ENCODE measurements at regions not wholly inside any gene's neighbourhood (a gene's known extent, or its start where the extent isn't known, plus 50 kb on each side); places are given as distances from the start of the nearest gene placed in this dataset.

GRCh38 chr10:130778166-130778545, 533.4 kb downstream of the TCERG1L start:
- TF ChIP-seq, protein P1, sequence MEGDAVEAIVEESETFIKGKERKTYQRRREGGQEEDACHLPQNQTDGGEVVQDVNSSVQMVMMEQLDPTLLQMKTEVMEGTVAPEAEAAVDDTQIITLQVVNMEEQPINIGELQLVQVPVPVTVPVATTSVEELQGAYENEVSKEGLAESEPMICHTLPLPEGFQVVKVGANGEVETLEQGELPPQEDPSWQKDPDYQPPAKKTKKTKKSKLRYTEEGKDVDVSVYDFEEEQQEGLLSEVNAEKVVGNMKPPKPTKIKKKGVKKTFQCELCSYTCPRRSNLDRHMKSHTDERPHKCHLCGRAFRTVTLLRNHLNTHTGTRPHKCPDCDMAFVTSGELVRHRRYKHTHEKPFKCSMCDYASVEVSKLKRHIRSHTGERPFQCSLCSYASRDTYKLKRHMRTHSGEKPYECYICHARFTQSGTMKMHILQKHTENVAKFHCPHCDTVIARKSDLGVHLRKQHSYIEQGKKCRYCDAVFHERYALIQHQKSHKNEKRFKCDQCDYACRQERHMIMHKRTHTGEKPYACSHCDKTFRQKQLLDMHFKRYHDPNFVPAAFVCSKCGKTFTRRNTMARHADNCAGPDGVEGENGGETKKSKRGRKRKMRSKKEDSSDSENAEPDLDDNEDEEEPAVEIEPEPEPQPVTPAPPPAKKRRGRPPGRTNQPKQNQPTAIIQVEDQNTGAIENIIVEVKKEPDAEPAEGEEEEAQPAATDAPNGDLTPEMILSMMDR (conservative IDR thresholded peaks at IDR 0.05; ENCODE audit: low read depth, low read length), result no peak
- no peak for DNase-seq (ENCODE audit: low read depth)

DNA sequence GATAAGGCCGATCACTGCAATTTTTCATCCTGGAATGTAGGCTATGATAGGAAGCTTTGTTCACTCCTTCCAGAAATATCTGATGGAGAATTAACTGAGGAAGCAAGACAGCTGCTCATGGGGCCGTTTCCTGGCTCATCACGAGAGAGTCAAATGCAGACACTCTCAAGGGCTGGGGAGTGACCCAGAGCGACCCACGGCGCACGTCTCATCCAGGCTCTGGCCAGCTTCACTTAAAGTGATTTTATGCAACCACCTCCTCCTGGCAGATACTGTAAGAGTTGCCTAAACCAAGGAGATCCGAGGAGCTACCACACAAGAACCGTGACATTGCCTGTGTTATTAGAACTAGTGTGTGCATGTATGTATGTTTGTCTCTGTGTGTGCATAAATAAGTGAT, 530.8 kb downstream of the TCERG1L start:
- H3K4me3 ChIP-seq (ENCODE audit: low read depth, low read length), result no peak overlapping the region
- DNase-seq (ENCODE audit: low read depth), result no peak
- TF ChIP-seq, protein P1 (conservative IDR thresholded peaks at IDR 0.05; ENCODE audit: low read depth, low read length), result no peak

More at GRCh38 chr10:130778166-130778545, 533.4 kb downstream of the TCERG1L start:
- H3K4me3 ChIP-seq (ENCODE audit: low read depth, low read length), result no peak overlapping the region

DNA sequence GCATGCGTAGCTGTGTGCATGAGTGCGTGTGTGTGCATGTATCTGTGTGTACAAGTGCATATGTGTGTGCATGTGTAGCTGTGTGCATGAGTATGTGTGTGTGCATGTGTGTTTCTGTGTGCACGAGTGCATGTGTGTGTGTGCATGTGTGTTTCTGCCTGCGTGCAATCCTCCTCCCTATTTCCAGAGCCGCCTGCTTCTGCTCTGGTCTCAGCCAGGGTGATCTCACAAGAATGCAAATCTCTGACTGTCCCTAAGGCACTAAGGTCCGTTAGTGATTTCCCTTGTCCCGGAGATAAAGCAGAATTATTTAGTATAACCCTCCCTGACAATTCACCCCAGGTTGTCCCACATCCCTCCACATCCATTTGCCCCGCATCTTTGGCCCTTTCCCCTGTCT, 530.3 kb downstream of the TCERG1L start:
- H3K4me3 ChIP-seq (ENCODE audit: low read depth, low read length), result no peak overlapping the region
- DNase-seq (ENCODE audit: low read depth), result no peak
- TF ChIP-seq, protein P1 (conservative IDR thresholded peaks at IDR 0.05; ENCODE audit: low read depth, low read length), result no peak

DNA sequence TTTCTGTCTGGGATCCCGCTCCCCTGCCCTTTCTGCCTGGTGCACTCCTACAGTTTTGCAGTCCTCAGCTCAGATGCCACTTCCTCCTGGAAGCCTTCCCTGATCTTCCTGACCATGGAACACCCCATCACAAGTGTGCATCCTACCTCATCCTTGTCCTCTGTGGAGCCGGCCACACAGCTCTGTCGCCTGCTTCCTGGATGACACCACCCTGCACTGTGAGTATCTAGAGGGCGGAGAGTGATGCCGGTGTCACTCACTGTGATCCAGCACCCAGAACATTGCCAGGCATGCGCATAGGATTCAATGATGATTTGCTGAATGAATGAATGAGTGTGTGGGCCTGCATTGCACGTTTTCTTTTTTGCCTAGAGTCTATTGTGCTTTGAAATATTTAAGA, 529.9 kb downstream of the TCERG1L start:
- H3K4me3 ChIP-seq (ENCODE audit: low read depth, low read length), result no peak overlapping the region
- TF ChIP-seq, protein P1 (conservative IDR thresholded peaks at IDR 0.05; ENCODE audit: low read depth, low read length), result no peak
- no peak for DNase-seq (ENCODE audit: low read depth)

GRCh38 chr10:130782467-130782866, 529.1 kb downstream of the TCERG1L start:
- DNase-seq (ENCODE audit: low read depth), result no peak
- H3K4me3 ChIP-seq (ENCODE audit: low read depth, low read length), result no peak overlapping the region
- TF ChIP-seq, protein P1 (conservative IDR thresholded peaks at IDR 0.05; ENCODE audit: low read depth, low read length), result no peak

GRCh38 chr10:130784326-130784725, 527.2 kb downstream of the TCERG1L start:
- H3K4me3 ChIP-seq (ENCODE audit: low read depth, low read length), result no peak overlapping the region
- DNase-seq (ENCODE audit: low read depth), result no peak
- TF ChIP-seq, protein P1 (conservative IDR thresholded peaks at IDR 0.05; ENCODE audit: low read depth, low read length), result no peak

- H3K4me3 ChIP-seq (ENCODE audit: low read depth, low read length), result no peak overlapping the region
- TF ChIP-seq, protein P1 (conservative IDR thresholded peaks at IDR 0.05; ENCODE audit: low read depth, low read length), result no peak
- DNase-seq (ENCODE audit: low read depth), result no peak
Observed at GRCh38 chr10:130786365-130786966, 525.1 kb downstream of the TCERG1L start.

Data from epithelial cell of proximal tubule (primary cell).